ENCODE measurements at regions not wholly inside any gene's neighbourhood (a gene's known extent, or its start where the extent isn't known, plus 50 kb on each side); places are given as distances from the start of the nearest gene placed in this dataset.

- ChIA-PET CTCF (no interaction called here), POLR2A (no interaction called here)
- BruUV-seq (replicated peaks), result no TSS peak
- intact Hi-C loops (cut with micrococcal nuclease; ENCODE audit: unreplicated experiment) (no loop called here), in situ Hi-C loops (cut with HindIII; ENCODE audit: low pct_unique_long_range_greater_than_20kb, low sequenced_read_pairs) (no loop called here)
- Histone ChIP-seq H3K27ac (ENCODE audit: low read length) (no peak overlapping the region), H3K4me1 (ENCODE audit: control insufficient read depth, insufficient read depth, low read length) (no peaks in the 10 kb centered on the region), H3K9me3 (ENCODE audit: control insufficient read depth, insufficient read depth, low read depth, low read length) (no peaks in the 10 kb centered on the region), H3K36me3 (ENCODE audit: control insufficient read depth, insufficient read depth, low read length) (no peaks in the 10 kb centered on the region), H3K27me3 (ENCODE audit: control insufficient read depth, insufficient read depth, low read length) (no peaks in the 10 kb centered on the region), H3K4me3 (ENCODE audit: low read depth in 2 of 2, low read length in 2 of 2) (no peak overlapping the region)
- DNase-seq (ENCODE audit: low read depth, low spot score) (no peak), ATAC-seq (no peak)
- TF ChIP-seq TCF7L2 (IDR thresholded peaks at IDR 0.05; ENCODE audit: low read depth, low read length), result no peak
- TF ChIP-seq POLR2AphosphoS5 (IDR thresholded peaks at IDR 0.05; ENCODE audit: low read depth, low read length), result no peak
- TF ChIP-seq, protein P1, sequence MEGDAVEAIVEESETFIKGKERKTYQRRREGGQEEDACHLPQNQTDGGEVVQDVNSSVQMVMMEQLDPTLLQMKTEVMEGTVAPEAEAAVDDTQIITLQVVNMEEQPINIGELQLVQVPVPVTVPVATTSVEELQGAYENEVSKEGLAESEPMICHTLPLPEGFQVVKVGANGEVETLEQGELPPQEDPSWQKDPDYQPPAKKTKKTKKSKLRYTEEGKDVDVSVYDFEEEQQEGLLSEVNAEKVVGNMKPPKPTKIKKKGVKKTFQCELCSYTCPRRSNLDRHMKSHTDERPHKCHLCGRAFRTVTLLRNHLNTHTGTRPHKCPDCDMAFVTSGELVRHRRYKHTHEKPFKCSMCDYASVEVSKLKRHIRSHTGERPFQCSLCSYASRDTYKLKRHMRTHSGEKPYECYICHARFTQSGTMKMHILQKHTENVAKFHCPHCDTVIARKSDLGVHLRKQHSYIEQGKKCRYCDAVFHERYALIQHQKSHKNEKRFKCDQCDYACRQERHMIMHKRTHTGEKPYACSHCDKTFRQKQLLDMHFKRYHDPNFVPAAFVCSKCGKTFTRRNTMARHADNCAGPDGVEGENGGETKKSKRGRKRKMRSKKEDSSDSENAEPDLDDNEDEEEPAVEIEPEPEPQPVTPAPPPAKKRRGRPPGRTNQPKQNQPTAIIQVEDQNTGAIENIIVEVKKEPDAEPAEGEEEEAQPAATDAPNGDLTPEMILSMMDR (IDR thresholded peaks at IDR 0.05), result no peak
- TF ChIP-seq REST (IDR thresholded peaks at IDR 0.05; ENCODE audit: insufficient read depth in 1 of 2, low read depth in 2 of 2, low read length in 1 of 2), result no peak
- TF ChIP-seq SIN3A (IDR thresholded peaks at IDR 0.05; ENCODE audit: borderline replicate concordance, insufficient read depth, low read depth, low read length), result no peak
These were observed 342.4 kb upstream of the ETAA1 start for GRCh38 chr2:67054728-67055127.

DNA sequence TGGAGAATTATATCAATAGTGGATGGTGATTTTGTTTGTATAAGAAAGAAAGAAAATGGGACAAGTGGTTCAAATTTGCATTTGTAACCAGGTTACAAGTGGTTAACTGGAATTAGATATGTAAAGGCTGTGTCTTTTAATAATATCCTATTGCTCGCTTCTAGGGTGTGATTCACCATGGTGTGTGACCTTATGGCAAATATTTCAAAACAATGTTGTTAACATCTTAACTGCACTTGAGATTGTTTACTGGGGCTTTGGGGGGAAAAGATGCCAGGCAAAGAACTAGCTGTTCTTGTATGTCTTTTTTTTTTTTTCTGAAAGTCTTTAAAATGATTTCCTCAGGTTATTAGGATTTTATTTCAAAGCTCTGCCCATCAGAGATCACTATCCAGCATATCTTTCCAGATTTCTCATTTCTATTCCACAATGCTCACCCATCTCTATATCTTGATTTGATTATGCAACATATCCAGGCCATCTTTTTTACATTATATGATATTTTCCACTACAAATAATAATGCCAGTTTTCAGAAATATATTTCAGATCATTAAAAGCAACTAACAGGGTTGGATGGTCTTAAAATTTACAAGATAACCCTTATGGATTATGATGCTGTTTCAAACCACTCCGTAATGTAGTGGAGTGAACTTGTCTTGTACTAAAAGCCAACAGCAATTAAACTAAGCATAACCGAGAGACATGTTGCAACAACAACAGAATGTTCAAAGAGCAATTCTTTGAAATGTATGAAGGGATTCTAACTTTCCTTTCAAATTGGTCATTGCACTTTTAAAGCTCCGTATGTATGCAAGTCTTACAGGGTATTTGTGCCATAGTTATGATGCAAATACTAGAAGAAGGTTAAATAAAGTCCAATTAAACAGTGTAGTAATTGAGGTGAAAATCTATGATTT lies 341.5 kb upstream of the ETAA1 start:
- CTCF ChIA-PET, result no interaction called here

More for the DNA sequence above, 341.5 kb upstream of the ETAA1 start:
- H3K27me3 ChIP-seq (ENCODE audit: control insufficient read depth, insufficient read depth, low read length), result no peaks in the 10 kb centered on the region
- TF ChIP-seq TCF7L2 (IDR thresholded peaks at IDR 0.05; ENCODE audit: low read depth, low read length) (no peak), REST (IDR thresholded peaks at IDR 0.05; ENCODE audit: insufficient read depth in 1 of 2, low read depth in 2 of 2, low read length in 1 of 2) (no peak), SIN3A (IDR thresholded peaks at IDR 0.05; ENCODE audit: borderline replicate concordance, insufficient read depth, low read depth, low read length) (no peak), POLR2AphosphoS5 (IDR thresholded peaks at IDR 0.05; ENCODE audit: low read depth, low read length) (no peak)
- TF ChIP-seq, protein P1 (IDR thresholded peaks at IDR 0.05), result no peak
- POLR2A ChIA-PET, result no interaction called here
- BruUV-seq (replicated peaks), result no TSS peak
- in situ Hi-C loops (cut with HindIII; ENCODE audit: low pct_unique_long_range_greater_than_20kb, low sequenced_read_pairs), result no loop called here
- no peak for DNase-seq (ENCODE audit: low read depth, low spot score)
- no peak overlapping the region for H3K27ac ChIP-seq (ENCODE audit: low read length)
- intact Hi-C loops (cut with micrococcal nuclease; ENCODE audit: unreplicated experiment), result no loop called here
- no peaks in the 10 kb centered on the region for H3K36me3 ChIP-seq (ENCODE audit: control insufficient read depth, insufficient read depth, low read length)
- no peaks in the 10 kb centered on the region for H3K4me1 ChIP-seq (ENCODE audit: control insufficient read depth, insufficient read depth, low read length)
- no peaks in the 10 kb centered on the region for H3K9me3 ChIP-seq (ENCODE audit: control insufficient read depth, insufficient read depth, low read depth, low read length)
- ATAC-seq, result no peak
- no peak overlapping the region for H3K4me3 ChIP-seq (ENCODE audit: low read depth in 2 of 2, low read length in 2 of 2)
